ENCODE measurements at regions not wholly inside any gene's neighbourhood (a gene's known extent, or its start where the extent isn't known, plus 50 kb on each side); places are given as distances from the start of the nearest gene placed in this dataset.

DNA sequence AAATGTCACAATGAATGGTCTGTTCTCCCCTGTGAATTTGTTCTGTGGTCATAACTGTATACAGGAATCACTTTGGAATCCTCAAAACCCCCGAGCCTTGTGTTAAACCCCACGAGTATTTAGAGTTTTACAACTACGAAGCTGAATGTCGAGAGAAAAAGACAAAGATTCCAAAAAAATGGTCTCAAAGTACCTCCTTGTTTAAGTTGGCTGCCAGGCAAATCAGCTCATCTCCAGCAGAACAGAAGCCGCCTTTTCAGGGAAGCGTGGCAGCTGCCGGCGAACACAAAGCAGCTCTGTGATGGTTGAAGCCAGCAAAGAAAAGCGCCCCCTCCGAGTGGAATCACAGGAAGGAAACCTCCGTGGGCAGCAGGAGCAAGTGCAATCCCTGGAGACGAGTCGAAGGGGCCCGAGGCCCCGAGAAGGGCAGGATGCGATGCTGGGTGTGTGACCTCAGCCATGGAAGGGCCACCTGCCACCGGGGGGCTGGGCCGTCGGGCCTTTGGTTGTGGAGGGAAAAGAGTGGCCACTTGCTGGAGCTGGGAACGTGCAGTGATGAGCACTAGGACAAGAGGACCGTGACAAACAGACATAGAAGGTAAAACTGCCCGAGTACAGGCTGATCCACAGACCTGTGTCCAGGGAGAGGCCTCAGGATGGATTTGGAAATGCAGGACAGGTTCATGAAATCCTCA, 706.4 kb downstream of the SEMA5A start:
- TF ChIP-seq, protein P1, sequence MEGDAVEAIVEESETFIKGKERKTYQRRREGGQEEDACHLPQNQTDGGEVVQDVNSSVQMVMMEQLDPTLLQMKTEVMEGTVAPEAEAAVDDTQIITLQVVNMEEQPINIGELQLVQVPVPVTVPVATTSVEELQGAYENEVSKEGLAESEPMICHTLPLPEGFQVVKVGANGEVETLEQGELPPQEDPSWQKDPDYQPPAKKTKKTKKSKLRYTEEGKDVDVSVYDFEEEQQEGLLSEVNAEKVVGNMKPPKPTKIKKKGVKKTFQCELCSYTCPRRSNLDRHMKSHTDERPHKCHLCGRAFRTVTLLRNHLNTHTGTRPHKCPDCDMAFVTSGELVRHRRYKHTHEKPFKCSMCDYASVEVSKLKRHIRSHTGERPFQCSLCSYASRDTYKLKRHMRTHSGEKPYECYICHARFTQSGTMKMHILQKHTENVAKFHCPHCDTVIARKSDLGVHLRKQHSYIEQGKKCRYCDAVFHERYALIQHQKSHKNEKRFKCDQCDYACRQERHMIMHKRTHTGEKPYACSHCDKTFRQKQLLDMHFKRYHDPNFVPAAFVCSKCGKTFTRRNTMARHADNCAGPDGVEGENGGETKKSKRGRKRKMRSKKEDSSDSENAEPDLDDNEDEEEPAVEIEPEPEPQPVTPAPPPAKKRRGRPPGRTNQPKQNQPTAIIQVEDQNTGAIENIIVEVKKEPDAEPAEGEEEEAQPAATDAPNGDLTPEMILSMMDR (IDR thresholded peaks at IDR 0.05) = no peak
- TF ChIP-seq EZH2phosphoT487 (IDR thresholded peaks at IDR 0.05) = no peak
